GM12878 (cell line): ENCODE measurements at regions not wholly inside any gene's neighbourhood (a gene's known extent, or its start where the extent isn't known, plus 50 kb on each side); places are given as distances from the start of the nearest gene placed in this dataset.

Source experiments
- CTCF ChIP-seq, 3 experiments: IDR thresholded peaks in 2 of 3; conservative IDR thresholded peaks in 1 of 3; 2 replicates each; pipeline ENCODE4 v1.5.1; 2011; ENCODE audit warnings: low read depth in 3 of 3, low read length in 3 of 3, mild to moderate bottlenecking in 3 of 3, control low read depth in 2 of 3, moderate library complexity in 2 of 3, inconsistent platforms in 1 of 3, mixed read lengths in 1 of 3; ENCODE audit not compliant: control insufficient read depth in 2 of 3, insufficient read depth in 1 of 3; ENCODE audit errors: extremely low read depth in 1 of 3
- EZH2 ChIP-seq: IDR thresholded peaks from 2 replicates; pipeline ENCODE4 v1.6.1; 2012; ENCODE audit warnings: low read depth, mild to moderate bottlenecking, control low read depth, inconsistent platforms, low read length, borderline replicate concordance; ENCODE audit not compliant: control insufficient read depth
- GABPA ChIP-seq: IDR thresholded peaks from 2 replicates; pipeline ENCODE4 v1.6.1; 2014; ENCODE audit warnings: antibody characterized with exemption, low read depth, mild to moderate bottlenecking, inconsistent platforms
- HDAC2 ChIP-seq: fragments of 200-600 bp; sonication (generic); IDR thresholded peaks from 2 replicates; pipeline ENCODE4 v1.6.1; 2017
- IRF3 ChIP-seq: fragments of 450-650 bp; IDR thresholded peaks from 2 replicates; pipeline ENCODE4 v1.6.1; 2014; ENCODE audit warnings: mild to moderate bottlenecking
- LARP7 ChIP-seq: fragments of 450-650 bp; IDR thresholded peaks from 2 replicates; pipeline ENCODE4 v1.6.1; 2017; ENCODE audit warnings: mild to moderate bottlenecking
- NR2C1 ChIP-seq: fragments of 450-650 bp; IDR thresholded peaks from 2 replicates; pipeline ENCODE4 v1.6.1; 2017; ENCODE audit warnings: antibody characterized with exemption, mild to moderate bottlenecking, moderate library complexity
- PKNOX1 ChIP-seq: fragments of 450-650 bp; IDR thresholded peaks from 2 replicates; pipeline ENCODE4 v1.6.1; 2016; ENCODE audit warnings: mild to moderate bottlenecking
- POLR2AphosphoS5 ChIP-seq: IDR thresholded peaks from 2 replicates; pipeline ENCODE4 v1.6.1; 2011; ENCODE audit warnings: mild to moderate bottlenecking, low read length, inconsistent platforms
- REST ChIP-seq: IDR thresholded peaks from 2 replicates; pipeline ENCODE4 v1.6.1; 2012; ENCODE audit warnings: mild to moderate bottlenecking, low read depth, low read length
- STAT1 ChIP-seq: fragments of 450-650 bp; conservative IDR thresholded peaks from 2 replicates; pipeline ENCODE4 v1.6.1; 2014; ENCODE audit warnings: antibody characterized with exemption, mild to moderate bottlenecking
- TCF12 ChIP-seq: IDR thresholded peaks from 2 replicates; pipeline ENCODE4 v1.6.1; 2011; ENCODE audit warnings: low read depth, mild to moderate bottlenecking, low read length

- TF ChIP-seq CTCF (IDR thresholded peaks at IDR 0.05 in 2 of 3, conservative IDR thresholded peaks at IDR 0.05 in 1 of 3; ENCODE audit: control insufficient read depth in 2 of 3, extremely low read depth in 1 of 3, insufficient read depth in 1 of 3, low read depth in 3 of 3, low read length in 3 of 3): no peak
- no peak for TF ChIP-seq TCF12
- TF ChIP-seq NR2C1: no peak
- TF ChIP-seq REST: no peak
- no peak for TF ChIP-seq LARP7
- no peak for TF ChIP-seq STAT1
- no peak for TF ChIP-seq EZH2
- TF ChIP-seq PKNOX1: no peak
- TF ChIP-seq IRF3: no peak
- TF ChIP-seq GABPA: no peak
- no peak for TF ChIP-seq HDAC2
- no peak for TF ChIP-seq POLR2AphosphoS5
These were observed 370.2 kb upstream of the SASH1 start for GRCh38 chr6:147972448-147972847.
